H1 (cell line): ENCODE measurements at regions not wholly inside any gene's neighbourhood (a gene's known extent, or its start where the extent isn't known, plus 50 kb on each side); places are given as distances from the start of the nearest gene placed in this dataset.

Experiments used
- CTCF ChIA-PET: fragments of 300-600 bp; sonication (Branson Sonifier 250); formaldehyde crosslinking; loops from one replicate; lab custom pipeline; 2021; ENCODE audit not compliant: partially characterized antibody; lab: Charles Lee
- POLR2A ChIA-PET: fragments of 300-600 bp; sonication (Branson Sonifier 250); formaldehyde crosslinking; loops from one replicate; lab custom pipeline; 2021; ENCODE audit warnings: inconsistent platforms; ENCODE audit not compliant: partially characterized antibody; lab: Charles Lee
- DNase-seq, 2 experiments: peaks; one replicate each; pipeline versions ENCODE4 v3.0.0 to v3.0.0-alpha.2; 2010 to 2022; ENCODE audit warnings: low spot score in 2 of 2, low read depth in 1 of 2, mixed read lengths in 1 of 2
- FAIRE-seq: peaks from 2 replicates; lab custom pipeline; 2011; peaks lifted over from hg19 to GRCh38; lab: Jason Lieb, UNC
- H2AFZ ChIP-seq: 2 replicates; pipeline ENCODE4 v1.8.1; 2012; ENCODE audit warnings: low read length, inconsistent platforms
- H2AK5ac ChIP-seq: 2 replicates; pipeline ENCODE4 v1.6.1; 2013; ENCODE audit warnings: low read depth, low read length
- H2BK120ac ChIP-seq: replicated peaks from 2 replicates; pipeline ENCODE3; 2013; ENCODE audit warnings: low read depth, low read length, inconsistent platforms
- H2BK12ac ChIP-seq: 2 replicates; pipeline ENCODE4 v1.6.1; 2013; ENCODE audit warnings: low read depth, low read length
- H2BK15ac ChIP-seq: 2 replicates; pipeline ENCODE4 v1.6.1; 2013; ENCODE audit warnings: low read length
- H2BK20ac ChIP-seq: 2 replicates; pipeline ENCODE4 v1.6.1; 2013; ENCODE audit warnings: low read length
- H2BK5ac ChIP-seq: 2 replicates; pipeline ENCODE4 v1.6.1; 2013; ENCODE audit warnings: low read depth, low read length
- H3K14ac ChIP-seq: 2 replicates; pipeline ENCODE4 v1.6.1; 2013; ENCODE audit warnings: inconsistent platforms; ENCODE audit not compliant: insufficient read length
- H3K18ac ChIP-seq: 2 replicates; pipeline ENCODE4 v1.6.1; 2013; ENCODE audit warnings: low read length; ENCODE audit errors: extremely low read depth
- H3K23ac ChIP-seq: 2 replicates; pipeline ENCODE4 v1.6.1; 2013; ENCODE audit warnings: inconsistent platforms; ENCODE audit not compliant: insufficient read length
- H3K23me2 ChIP-seq: 2 replicates; pipeline ENCODE4 v1.6.1; 2013; ENCODE audit warnings: low read depth, low read length
- H3K27ac ChIP-seq: 2 replicates; pipeline ENCODE4 v1.6.1; 2011; ENCODE audit warnings: low read depth, low read length, inconsistent platforms
- H3K27me3 ChIP-seq, 4 experiments: replicated peaks in 1 of 4; 1 replicate in 1 of 4; 2 replicates in 3 of 4; pipeline versions ENCODE4 v1.6.1 to v1.8.1; 2011 to 2013; ENCODE audit warnings: low read length in 3 of 4, mild to moderate bottlenecking in 3 of 4, inconsistent platforms in 2 of 4, mixed read lengths in 2 of 4, moderate library complexity in 1 of 4; ENCODE audit not compliant: control insufficient read depth in 3 of 4, insufficient read depth in 3 of 4; ENCODE audit errors: extremely low read depth in 1 of 4
- H3K36me3 ChIP-seq, 4 experiments: 2 replicates each; pipeline versions ENCODE4 v1.6.1 to v1.8.1; 2011 to 2013; ENCODE audit warnings: mild to moderate bottlenecking in 4 of 4, low read length in 3 of 4, moderate library complexity in 2 of 4, control low read depth in 1 of 4, inconsistent platforms in 1 of 4; ENCODE audit not compliant: insufficient read depth in 4 of 4, control insufficient read depth in 2 of 4
- H3K4ac ChIP-seq: replicated peaks from 2 replicates; pipeline ENCODE3; 2013; ENCODE audit warnings: low read length, low read depth, mixed read lengths, inconsistent platforms; ENCODE audit not compliant: insufficient read length
- H3K4me1 ChIP-seq, 4 experiments: replicated peaks in 1 of 4; 1 replicate in 1 of 4; 2 replicates in 3 of 4; pipeline versions ENCODE4 v1.6.1 to v1.8.1; 2011 to 2013; ENCODE audit warnings: low read length in 3 of 4, inconsistent platforms in 2 of 4, mixed read lengths in 1 of 4; ENCODE audit not compliant: insufficient read depth in 4 of 4, control insufficient read depth in 3 of 4
- H3K4me2 ChIP-seq, 2 experiments: 2 replicates each; pipeline versions ENCODE4 v1.6.1 to v1.8.1; 2011 to 2013; ENCODE audit warnings: low read depth in 2 of 2, low read length in 2 of 2, control low read depth in 1 of 2, inconsistent platforms in 1 of 2, mild to moderate bottlenecking in 1 of 2; ENCODE audit not compliant: insufficient read depth in 1 of 2
- H3K4me3 ChIP-seq, 4 experiments: fragments of 200-600, 300-600 bp in 1 of 4; sonication (generic), shearing (Covaris generic), sonication (Bioruptor Twin) in 1 of 4; 2 replicates each; pipeline versions ENCODE4 v1.5.1 to v1.8.1; 2011 to 2016; ENCODE audit warnings: low read length in 4 of 4, low read depth in 3 of 4, control low read depth in 2 of 4, inconsistent platforms in 2 of 4, mild to moderate bottlenecking in 2 of 4, mixed read lengths in 1 of 4, moderate library complexity in 1 of 4; ENCODE audit not compliant: insufficient read depth in 2 of 4; ENCODE audit errors: extremely low read depth in 1 of 4
- H3K56ac ChIP-seq: replicated peaks from 2 replicates; pipeline ENCODE3; 2013; ENCODE audit warnings: low read depth, mild to moderate bottlenecking, mixed read lengths, low read length, inconsistent platforms; ENCODE audit not compliant: insufficient read length
- H3K79me1 ChIP-seq: 2 replicates; pipeline ENCODE4 v1.6.1; 2013; ENCODE audit warnings: low read depth, low read length, control low read depth
- H3K79me2 ChIP-seq, 2 experiments: 2 replicates each; pipeline versions ENCODE4 v1.6.1 to v1.8.1; 2012 to 2013; ENCODE audit warnings: low read length in 2 of 2, mild to moderate bottlenecking in 2 of 2, inconsistent platforms in 1 of 2; ENCODE audit not compliant: insufficient read depth in 2 of 2, control insufficient read depth in 1 of 2
- H3K9ac ChIP-seq, 4 experiments: replicated peaks in 1 of 4; 1 replicate in 1 of 4; 2 replicates in 3 of 4; pipeline versions ENCODE4 v1.6.1 to v1.8.1; 2011 to 2013; ENCODE audit warnings: low read depth in 3 of 4, low read length in 3 of 4, control low read depth in 2 of 4, mild to moderate bottlenecking in 2 of 4, moderate library complexity in 2 of 4, inconsistent platforms in 1 of 4; ENCODE audit errors: extremely low read depth in 1 of 4
- H3K9me3 ChIP-seq, 2 experiments: 2 replicates each; pipeline versions ENCODE4 v1.6.1 to v1.8.1; 2012 to 2013; ENCODE audit warnings: mild to moderate bottlenecking in 2 of 2, moderate library complexity in 2 of 2, control low read depth in 1 of 2, inconsistent platforms in 1 of 2, low read depth in 1 of 2, low read length in 1 of 2, mixed read lengths in 1 of 2; ENCODE audit not compliant: insufficient read depth in 2 of 2
- H4K20me1 ChIP-seq, 2 experiments: replicated peaks in 1 of 2; 2 replicates each; pipeline versions ENCODE3 to v1.8.1; 2011 to 2013; ENCODE audit warnings: inconsistent platforms in 2 of 2, low read length in 2 of 2, mild to moderate bottlenecking in 1 of 2; ENCODE audit not compliant: insufficient read depth in 2 of 2, control insufficient read depth in 1 of 2
- H4K5ac ChIP-seq: 2 replicates; pipeline ENCODE4 v1.6.1; 2013; ENCODE audit warnings: low read length, low read depth, mixed read lengths, inconsistent platforms; ENCODE audit not compliant: insufficient read length
- H4K8ac ChIP-seq: 2 replicates; pipeline ENCODE4 v1.8.0; 2013; ENCODE audit warnings: mild to moderate bottlenecking, moderate library complexity, low read length, inconsistent platforms; ENCODE audit not compliant: insufficient read depth; ENCODE audit errors: extremely low read depth
- H4K91ac ChIP-seq: replicated peaks from 2 replicates; pipeline ENCODE3; 2013; ENCODE audit warnings: low read length, mixed read lengths, inconsistent platforms; ENCODE audit not compliant: insufficient read length
- FOSL1 ChIP-seq: IDR thresholded peaks from 2 replicates; pipeline ENCODE4 v1.6.1; 2011; ENCODE audit warnings: mild to moderate bottlenecking, low read depth, low read length, moderate library complexity; ENCODE audit not compliant: insufficient read depth
- JUND ChIP-seq: IDR thresholded peaks from 2 replicates; pipeline ENCODE4 v1.6.1; 2011; ENCODE audit warnings: mild to moderate bottlenecking, improper control_type of control experiment, low read length
- POLR2AphosphoS5 ChIP-seq: IDR thresholded peaks from 2 replicates; pipeline ENCODE4 v1.6.1; 2011; ENCODE audit warnings: low read depth, low read length
- RBBP5 ChIP-seq: IDR thresholded peaks from 2 replicates; pipeline ENCODE4 v1.7.1; 2012; ENCODE audit warnings: low read depth, mild to moderate bottlenecking, inconsistent platforms, low read length, moderate library complexity, borderline replicate concordance
- RXRA ChIP-seq: IDR thresholded peaks from 2 replicates; pipeline ENCODE4 v1.6.1; 2011; ENCODE audit warnings: low read depth, mild to moderate bottlenecking, low read length, moderate library complexity; ENCODE audit not compliant: insufficient read depth
- SIX5 ChIP-seq: IDR thresholded peaks from 2 replicates; pipeline ENCODE4 v1.6.1; 2011; ENCODE audit warnings: mild to moderate bottlenecking, low read depth, low read length
- SP4 ChIP-seq: IDR thresholded peaks from 2 replicates; pipeline ENCODE4 v1.6.1; 2012; ENCODE audit warnings: low read length, inconsistent platforms
- SRF ChIP-seq: IDR thresholded peaks from 2 replicates; pipeline ENCODE4 v1.6.1; 2011; ENCODE audit warnings: mild to moderate bottlenecking, low read depth, low read length, moderate library complexity
- WGBS, 2 experiments: shearing (Covaris generic) in 1 of 2; methylation state at CpG; one replicate each; pipeline versions ENCODE4 v1.1.6 to v1.1.7; 2013 to 2015; ENCODE audit warnings: low lambda C conversion rate in 2 of 2, mixed read lengths in 2 of 2, inconsistent platforms in 1 of 2, low coverage in 1 of 2, missing lambda C conversion rate in 1 of 2; ENCODE audit not compliant: insufficient replicate concordance in 2 of 2, insufficient coverage in 1 of 2, insufficient read length in 1 of 2; ENCODE audit errors: extremely low coverage in 1 of 2, missing lambda C conversion rate in 1 of 2; 5-methylcytosine and 5-hydroxymethylcytosine counted together

DNA sequence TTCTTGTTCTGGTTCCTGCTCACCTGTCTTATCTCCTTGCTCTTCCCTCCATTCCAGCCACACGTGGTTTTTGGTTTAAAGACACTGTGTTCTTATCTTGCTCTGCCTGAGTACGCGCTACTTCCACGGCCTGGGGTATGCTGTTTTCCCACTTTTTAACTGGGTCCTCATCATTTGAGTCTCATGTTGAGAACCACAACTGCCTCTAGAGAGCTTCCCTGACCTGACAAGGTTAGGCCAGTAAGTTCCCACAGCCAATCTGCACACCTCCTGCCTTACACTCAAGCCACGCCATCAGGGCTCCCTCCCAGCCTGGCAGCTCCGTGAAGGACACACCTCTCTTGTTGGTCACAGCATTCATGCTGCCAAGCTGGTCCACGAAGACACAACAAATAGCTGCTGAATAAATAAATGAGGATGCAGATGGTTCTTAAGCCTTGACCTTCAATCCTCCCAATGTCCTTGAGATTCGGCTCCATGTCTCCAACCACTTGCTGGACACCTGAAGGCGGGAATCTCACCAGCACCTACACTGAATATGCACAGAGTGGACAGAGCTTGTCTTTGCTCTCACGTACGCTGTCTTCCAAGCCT lies 201.7 kb upstream of the KLF14 start:
- no peak overlapping the region for H3K9ac ChIP-seq
- no peak overlapping the region for H4K5ac ChIP-seq
- no peak overlapping the region for H3K14ac ChIP-seq
- H3K4me2 ChIP-seq: no peak overlapping the region
- H3K27me3 ChIP-seq: no peaks in the 10 kb centered on the region
- no peak overlapping the region for H4K8ac ChIP-seq
- DNase-seq (no peak), FAIRE-seq (no peak)
- H2BK15ac ChIP-seq: no peak overlapping the region
- H3K4ac ChIP-seq: no peak overlapping the region
- H3K23ac ChIP-seq: no peak overlapping the region
- H3K23me2 ChIP-seq: no peaks in the 10 kb centered on the region
- H3K56ac ChIP-seq: no peak overlapping the region
- no peak overlapping the region for H2BK20ac ChIP-seq
- no peak overlapping the region for H3K18ac ChIP-seq
- no peak overlapping the region for H2BK5ac ChIP-seq
- H3K27ac ChIP-seq: no peak overlapping the region
- CTCF ChIA-PET: interaction anchor here (0.9 to 5.7 kb wide), 5 partner anchors 13 to 48 kb away, joined by 4 to 20 read pairs (median 5); no protein-coding TSS in a partner anchor
- no peaks in the 10 kb centered on the region; a peak in 1 of 4 replicates for H3K79me2 ChIP-seq
- POLR2A ChIA-PET: interaction anchor here (0.6 kb wide), 1 partner anchor 52 kb away, joined by 3 read pairs; no protein-coding TSS in a partner anchor
- no peaks in the 10 kb centered on the region for H3K36me3 ChIP-seq
- H4K91ac ChIP-seq: no peak overlapping the region
- no peaks in the 10 kb centered on the region; the same call in 1 of the 2 replicates for H3K79me1 ChIP-seq
- WGBS, 2 experiments: 91% methylated on average over 11 of the region's 11 CpGs; no CpG with 5 or more reads in 1 of the 2 experiments
- H2AFZ ChIP-seq: no peak overlapping the region
- no peaks in the 10 kb centered on the region for H4K20me1 ChIP-seq
- TF ChIP-seq POLR2AphosphoS5 (no peak), JUND (no peak), FOSL1 (no peak), SIX5 (no peak), RXRA (no peak), SRF (no peak), SP4 (no peak), RBBP5 (no peak)
- H3K4me3 ChIP-seq: no peak overlapping the region
- H2BK12ac ChIP-seq: no peak overlapping the region
- 0 out of 2 replicates have a peak overlapping the region, but pooled peaks have one; percentile 19 for H2AK5ac ChIP-seq
- H3K9me3 ChIP-seq: no peaks in the 10 kb centered on the region
- H2BK120ac ChIP-seq: no peak overlapping the region
- H3K4me1 ChIP-seq: peaks cover 0 to 8% (median 0%) of the 10 kb centered on the region in 4 experiments; a peak in 2 of 7 replicates
